HG03439 (cell line): ENCODE measurements at regions not wholly inside any gene's neighbourhood (a gene's known extent, or its start where the extent isn't known, plus 50 kb on each side); places are given as distances from the start of the nearest gene placed in this dataset.
"Not testable (repeated sequence)": the region's sequence is repeated elsewhere in the genome, so short reads cannot be mapped to it uniquely, and the experiment has no call there.

ENCODE experiments used
- ATAC-seq: cut with Tn5 transposase; IDR thresholded peaks from one replicate; pipeline ENCODE4 v1.9.1; 2021; ENCODE audit warnings: mild to moderate bottlenecking, moderate library complexity; ENCODE audit not compliant: unreplicated experiment

DNA sequence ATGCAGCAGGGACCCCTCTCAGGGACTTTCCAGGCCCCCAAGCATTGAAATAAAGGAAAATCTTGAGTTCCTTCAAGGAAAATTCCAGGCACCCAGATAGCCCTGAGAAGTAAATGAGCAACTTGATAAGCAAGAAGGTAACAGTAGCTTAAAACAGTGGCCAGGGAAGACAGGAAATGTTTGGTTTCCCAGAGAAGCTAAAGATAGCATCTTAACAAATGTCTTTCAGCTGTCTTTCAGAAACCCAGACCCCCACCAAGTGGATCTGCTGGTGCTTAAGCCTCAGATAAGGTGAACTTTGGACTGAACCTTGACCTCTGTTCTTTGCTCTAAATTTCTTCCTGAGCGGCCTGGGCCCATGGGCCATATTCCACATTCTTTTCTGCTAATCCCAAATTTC is 117.8 kb upstream of the CST7 start:
- ATAC-seq: no peak

DNA sequence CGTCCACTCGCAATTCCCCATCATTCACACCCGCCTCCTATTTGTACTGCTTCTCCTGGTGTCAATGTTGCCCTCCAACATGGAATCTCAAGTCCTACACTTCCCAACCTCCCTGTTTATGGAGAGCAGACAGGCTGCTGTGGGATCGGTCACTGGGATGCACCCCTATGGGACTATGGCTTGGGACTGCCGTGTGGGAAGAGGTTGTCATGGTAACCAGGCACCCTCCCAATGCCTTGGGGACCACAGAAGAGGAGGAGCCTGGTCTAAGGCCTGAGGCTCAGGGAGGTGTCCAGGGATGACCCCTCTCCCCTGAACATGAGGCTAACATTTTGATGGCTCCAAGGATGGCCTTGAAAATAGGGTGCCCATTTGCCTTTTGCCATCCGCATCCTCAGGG is 116.6 kb upstream of the CST7 start:
- no peak for ATAC-seq

DNA sequence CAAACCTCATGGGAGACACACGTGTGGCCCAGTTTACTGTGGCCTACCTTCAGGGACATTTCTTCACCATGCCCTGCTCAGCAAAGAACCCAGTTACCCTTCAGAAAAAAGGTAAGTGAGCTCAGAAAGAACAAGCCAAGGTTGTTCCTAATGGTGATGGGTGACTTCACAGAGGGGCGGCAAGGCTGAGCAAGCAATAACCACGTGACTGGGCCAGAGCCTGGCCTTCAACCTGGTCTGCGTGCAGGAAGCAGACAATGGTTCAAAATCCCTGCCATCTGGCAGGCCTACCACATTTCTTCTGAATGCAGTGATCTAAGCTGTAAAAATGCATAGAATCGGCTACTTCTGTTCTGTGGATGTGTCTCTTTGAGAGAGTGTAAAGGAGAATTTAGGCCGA is 115.5 kb upstream of the CST7 start:
- no peak for ATAC-seq

DNA sequence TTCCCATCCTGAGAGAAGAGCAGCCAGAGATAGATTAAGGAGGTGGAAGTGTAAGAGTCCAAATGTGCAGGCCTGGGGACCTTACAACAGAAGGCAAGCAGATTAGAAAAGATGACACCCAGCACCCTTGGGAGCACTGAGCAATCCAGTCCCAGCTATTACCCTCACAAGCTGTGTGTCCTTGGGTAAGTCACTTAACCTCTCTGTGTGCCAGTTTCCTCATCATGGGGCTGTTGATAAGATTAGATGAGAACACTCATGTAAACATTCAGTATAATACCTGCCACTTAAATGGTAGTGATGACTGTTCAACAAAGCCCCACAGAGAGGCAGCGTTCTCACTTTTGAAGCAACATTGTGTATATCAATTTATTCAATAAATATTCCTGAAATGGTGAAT is 114.8 kb upstream of the CST7 start:
- ATAC-seq: no peak

DNA sequence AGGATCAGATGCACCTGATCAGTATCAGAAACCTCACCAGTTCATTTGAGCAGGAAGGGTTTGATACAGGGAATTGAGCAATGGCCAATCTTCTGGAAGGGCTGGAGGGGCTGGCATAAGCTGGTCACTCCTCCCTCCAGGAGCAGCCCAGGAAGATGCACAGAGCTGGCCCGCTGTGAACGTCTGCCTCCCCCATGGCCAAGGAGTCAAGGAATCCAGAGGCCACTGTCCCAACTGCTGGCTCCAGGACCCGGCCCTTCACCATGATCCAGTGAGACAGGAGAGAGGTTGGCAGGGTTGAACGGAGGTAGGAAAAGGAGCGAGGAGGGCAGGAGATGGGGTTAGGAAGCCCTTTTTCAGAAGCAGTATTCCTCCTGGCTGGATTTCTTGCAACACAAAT is 113.9 kb upstream of the CST7 start:
- no peak for ATAC-seq

DNA sequence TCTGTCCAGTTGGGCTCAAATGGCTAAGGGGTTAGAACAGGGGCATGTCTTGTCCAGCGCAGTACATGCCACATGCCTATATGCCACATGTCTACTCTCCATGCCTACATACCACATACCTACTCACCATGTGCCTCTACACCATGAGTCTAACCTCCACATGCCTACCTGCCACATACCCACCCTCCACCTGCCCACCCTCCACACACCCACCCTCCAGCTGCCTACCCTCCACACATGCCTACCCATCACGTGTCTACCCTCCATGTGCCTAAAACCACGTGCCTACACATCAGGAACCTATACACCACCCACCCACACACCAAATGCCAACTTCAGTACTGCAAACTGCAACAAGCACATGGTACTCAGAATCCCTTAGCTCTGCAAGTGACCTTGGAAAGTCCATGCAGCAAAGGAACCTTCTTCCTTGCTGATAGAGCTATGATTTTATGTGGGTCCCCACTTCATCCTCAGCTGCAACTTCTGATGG is 113.0 kb upstream of the CST7 start:
- no peak for ATAC-seq

DNA sequence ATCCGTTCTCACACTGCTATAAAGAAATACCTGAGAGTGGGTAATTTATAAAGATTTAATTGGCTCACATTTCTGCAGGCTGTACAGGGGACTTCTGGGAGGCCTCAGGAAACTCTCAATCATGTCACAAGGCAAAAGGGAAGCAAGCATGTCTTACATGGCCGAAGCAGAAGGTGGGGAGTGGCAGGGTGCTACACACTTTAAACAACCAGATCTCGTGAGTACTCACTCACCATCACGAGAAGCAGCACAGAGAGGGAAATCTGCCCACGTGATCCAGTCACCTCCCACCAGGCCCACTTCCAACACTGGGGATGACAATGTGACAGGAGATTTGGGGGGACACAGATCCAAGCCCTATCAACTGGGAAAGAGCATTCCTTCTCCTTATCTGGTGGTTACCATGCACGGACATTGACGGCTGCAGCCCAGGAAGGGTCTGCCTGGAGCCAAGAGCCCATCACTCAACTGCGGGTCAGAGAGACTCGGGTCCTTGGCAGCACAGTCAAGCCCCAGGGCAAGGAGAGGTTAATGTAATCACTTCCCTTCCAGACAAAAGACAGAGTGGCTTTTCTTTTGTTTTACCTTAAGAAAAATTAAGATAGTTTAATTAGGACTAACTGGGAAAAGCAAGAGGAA is 112.3 kb upstream of the CST7 start:
- no peak for ATAC-seq

DNA sequence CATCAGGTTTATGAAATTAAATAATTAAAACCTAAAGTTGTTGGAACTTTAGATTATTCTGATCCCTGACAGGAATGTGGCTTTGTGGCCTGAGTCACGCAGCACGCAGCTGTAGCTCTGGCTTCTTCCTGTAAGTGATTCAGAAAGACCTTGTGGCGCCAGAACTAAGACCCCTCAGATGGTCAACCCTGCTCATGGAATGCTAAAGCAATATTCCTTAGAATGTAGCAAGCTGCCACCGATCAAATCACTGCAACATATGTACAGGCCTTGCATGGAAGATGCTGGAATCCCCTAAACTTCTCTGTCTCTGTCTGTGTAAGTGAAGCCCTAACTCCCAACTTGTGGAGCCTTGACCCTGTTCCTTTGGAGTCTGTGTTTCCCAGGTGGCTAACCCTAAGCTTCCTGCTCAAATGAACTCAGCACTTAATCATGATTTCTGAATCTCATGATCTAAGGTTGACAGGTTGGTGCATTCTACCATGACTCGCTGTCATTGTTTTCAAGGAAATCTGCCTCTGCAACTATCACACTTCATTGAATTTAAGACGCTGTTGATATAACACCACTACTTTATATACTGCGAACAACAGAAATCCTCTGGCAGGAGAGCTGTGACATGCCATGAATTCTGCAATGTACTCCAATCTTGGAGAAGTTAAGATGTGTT is 111.2 kb upstream of the CST7 start:
- ATAC-seq: no peak

DNA sequence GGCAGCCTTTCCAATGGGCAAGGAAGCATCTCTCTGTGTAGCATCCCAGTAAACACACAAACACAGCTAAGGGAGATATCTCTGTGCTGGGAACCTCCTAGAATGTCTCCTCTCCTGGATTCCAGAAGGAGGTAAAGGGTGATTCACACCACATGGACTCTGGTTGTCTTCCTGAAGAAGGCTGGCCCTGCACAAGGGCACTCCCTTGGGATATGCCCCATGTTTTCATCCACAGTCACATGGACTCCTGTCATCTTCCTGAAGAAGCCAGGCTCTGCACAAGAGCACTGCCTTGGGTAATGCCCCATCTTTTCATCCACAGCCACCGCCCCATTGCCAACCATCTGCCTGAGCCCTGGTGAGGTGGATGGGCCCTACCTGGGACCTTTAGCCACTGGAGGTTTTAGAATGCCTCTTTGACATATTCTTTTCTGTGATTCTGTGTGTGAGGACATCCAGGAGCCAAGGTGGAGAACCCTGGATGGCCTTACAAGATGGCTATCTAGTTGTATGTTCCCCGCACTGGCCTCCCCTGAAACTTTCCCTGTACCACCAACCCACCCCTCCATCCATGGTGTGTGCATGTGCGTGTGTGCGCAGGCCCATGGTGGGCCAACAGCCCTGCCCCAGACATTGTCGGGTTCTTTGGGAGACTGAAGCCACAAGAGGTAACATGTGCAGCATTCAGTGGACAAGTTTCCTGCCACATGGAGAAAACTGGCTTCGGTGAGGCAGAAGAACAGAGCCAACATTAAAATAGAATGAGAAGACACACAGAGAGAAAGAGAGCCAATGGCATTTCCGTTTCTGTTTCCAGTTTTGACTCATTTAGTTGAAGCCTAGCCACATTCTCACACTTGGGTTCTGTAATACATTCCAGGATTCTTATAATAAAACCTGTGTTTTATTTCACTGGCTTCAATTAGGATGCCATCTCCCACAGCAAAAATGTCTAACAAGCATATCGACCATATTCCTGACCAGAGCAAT is 110.2 kb upstream of the CST7 start:
- no peak for ATAC-seq

DNA sequence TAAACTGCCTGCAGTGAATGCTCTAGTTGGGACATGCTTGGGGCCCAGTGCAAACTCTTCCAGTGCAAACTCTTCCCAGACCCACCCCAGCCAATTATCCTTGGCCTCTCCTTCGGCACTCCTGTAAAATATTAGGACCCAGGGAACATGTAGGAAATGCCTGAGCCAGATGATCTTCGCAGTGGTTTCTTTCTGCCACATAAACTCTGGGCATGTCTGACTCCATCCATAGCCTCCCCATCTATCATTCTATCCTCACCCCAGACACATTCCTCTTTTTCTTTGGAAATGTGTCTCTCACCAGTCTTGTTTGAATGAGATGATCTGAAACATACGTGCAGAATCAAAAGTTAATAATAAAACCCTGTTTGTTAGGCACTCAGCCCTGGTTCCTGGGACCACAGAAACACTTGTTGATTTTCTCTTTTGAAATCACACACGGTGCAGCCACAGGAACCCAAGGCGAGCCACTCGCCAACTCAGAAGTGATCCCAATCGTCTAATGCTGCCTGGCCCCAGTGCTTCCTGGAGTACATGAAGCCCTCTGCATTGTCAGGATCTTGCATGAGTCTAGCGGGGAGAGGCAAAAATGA is 108.9 kb upstream of the CST7 start:
- ATAC-seq: no peak

DNA sequence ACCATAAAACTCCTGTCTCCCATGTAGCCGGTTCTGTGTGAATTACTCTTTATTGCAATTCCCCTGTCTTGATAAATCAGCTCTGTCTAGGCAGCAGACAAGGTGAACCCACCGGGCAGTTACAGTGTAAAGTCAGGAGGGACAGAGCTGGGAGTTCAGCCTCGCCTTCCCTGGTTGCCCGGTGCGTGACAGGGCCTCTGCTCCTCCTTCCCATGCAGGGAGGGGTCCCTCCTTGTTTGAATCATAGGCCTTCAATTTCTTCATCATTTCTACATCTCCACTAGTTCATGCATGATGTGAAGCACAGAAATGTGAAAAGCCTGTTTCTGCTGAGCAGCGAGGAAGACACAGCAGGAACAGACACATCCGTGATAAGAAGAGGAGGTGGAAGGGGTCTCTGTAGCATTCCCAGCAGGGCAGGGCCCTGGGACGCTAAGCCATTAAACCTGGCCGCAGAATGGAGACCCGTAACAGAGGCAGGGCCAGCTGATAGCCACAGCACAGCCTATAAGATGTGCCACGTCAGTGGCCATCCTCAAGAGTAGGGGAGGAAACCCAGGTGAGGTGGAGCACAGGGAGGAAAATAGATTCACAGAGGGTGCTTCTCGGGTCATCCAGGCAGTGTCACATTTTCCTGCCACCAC is 106.7 kb upstream of the CST7 start:
- ATAC-seq: peak; percentile 1

DNA sequence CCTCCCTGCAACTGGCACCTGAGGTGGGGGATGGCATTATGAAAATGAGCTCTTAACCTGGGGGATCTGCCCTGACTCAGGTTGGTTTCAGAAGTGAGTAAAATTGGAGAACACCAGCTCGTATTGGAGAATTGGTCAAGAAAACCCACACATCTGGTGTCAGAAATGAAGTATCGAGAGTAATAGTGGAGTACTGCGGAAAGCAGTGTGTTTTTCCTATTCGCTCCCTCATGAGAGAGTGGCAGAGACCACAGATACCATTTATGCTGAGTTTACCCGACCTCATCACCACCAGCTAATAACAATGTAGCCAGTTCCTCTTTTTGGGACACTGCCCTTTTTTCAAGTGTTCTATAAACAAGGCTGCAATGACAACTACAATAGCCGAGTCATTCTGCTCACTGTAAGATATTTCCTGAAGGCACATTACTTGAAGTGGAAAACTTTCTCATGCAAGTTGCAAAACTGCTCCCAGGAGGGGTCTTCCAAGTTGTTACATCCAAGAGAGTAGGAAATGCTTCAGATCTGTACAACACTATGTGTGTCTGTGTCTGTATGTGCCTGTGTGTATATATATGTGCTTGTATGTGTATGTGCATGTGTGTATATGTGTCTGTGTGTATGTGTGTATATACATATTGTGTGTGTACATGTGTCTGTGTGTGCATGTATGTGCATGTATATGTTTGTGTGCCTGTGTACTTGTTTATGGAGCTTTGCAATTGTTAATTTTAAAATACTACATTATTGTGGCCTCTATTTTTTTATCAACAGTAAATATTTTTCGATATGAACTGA is 106.0 kb upstream of the CST7 start:
- ATAC-seq: peak; percentile 96

DNA sequence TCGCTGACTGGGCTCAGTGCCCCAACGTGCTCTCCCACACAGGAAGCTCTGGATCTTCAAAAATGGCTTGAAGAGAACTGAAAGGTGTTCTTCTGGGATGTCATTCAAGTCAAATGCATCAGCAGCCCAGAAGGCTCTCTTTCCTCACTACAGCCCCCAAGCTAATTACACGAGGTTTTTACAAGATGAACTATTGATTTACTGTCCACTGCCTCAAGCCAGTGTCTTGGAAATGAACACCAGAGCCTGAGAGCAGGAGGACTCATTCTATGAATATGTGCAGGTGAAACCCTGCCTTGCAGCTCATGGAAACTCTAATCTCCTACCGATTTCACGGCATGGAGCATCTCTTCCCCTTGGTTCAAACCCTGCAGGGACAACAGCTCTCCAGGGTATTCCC is 98.9 kb upstream of the CST7 start:
- no peak for ATAC-seq

DNA sequence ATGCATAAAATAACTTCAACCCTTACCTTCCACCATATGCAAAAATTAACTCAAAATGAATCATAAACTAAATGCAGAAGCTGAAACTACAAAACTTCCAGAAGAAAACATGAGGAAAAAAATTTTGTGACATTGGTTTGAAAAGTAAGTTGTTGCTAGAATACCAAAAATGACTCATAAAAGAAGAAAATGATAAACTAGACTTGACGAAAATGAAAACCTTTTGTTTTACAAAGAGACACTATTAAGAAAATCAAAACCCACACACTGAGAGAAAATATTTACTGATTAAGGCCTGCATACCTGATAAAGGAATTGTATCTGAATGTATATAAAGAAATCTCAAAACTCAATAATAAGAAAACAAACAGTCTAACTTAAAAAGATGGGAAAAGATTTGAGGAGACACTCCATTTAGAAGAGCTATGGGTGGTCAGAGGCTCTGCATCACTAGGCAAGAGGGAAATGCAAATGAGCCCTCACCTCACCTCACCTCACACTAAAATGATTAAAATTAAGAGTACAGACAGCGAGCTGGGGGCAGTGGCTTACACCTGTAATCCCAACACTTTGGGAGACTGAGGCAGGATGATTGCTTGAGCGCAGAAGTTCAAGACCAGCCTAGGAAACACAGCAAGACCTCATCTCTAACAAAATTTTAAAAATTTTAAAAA is 97.6 kb upstream of the CST7 start:
- no peak for ATAC-seq

DNA sequence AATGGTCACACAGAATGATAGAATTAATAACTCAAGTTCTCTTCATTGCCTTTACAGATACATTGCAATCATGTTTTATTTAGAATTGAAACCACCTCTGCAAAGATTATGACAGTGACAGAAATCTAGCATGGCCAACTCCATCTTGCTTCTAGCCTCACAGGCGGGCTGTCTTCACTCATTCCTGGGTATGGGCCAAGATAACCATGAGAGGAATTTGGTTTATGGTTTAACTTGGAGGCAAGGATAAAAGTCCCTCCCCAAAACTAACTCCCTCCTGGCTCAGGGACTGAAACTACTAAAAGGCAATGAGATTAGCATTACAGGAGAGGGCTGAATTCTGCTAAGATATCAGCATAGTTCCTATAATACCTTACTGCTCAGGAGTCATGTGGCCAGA is 95.2 kb upstream of the CST7 start:
- no peak for ATAC-seq

DNA sequence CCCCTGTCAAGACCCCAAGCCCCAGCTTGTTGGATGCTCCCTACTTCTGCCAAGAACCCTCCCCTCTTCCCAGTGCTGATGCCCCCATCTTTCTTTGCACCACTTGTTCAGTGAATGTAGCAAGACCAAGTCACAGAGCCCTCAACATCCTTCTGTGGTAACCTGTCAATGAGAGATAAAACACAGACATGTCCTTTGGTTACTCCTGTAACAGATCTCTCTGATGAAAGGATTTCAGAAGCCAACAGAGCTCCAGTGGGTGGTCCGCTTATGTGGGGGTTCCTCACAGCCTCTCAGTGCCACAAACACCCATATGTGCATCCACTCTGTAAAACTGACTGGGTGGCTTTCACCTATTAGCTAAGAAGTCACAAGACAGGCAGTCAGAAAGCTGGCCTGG is 93.2 kb upstream of the CST7 start:
- no peak for ATAC-seq

DNA sequence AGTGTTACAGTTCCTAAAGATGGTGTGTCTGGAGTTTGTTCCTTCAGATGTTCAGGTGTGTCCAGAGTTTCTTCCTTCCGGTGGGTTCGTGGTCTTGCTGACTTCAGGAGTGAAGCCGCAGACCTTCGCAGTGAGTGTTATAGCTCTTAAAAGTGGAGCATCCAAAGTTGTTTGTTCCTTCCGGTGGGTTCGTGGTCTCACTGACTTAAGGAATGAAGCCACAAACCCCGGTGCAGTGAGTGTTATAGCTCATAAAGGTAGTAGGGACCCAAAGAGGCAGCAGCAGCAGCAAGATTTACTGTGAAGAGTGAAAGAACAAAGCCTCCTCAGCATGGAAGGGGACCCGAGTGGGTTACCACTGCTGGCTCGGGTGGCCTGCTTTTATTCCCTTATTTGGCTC is 90.6 kb upstream of the CST7 start:
- ATAC-seq: not testable (repeated sequence)

DNA sequence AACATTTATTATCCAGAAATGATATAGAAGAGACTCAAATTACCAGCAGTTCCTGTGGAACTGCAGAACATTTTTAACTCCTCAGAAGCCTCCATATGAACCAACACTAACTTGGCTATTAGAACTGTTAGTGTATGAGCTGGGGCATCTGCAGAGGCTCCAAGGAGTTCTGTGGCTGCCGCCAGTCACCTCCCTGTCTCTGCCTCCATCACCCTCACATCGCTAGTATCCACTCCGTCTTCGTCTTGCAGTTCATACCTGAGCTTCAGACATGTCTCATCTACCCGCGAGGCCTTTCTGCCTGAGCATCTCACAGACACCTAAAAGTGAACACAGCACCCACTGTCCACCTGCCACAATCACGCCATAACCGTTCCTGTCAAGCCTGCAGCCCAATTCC is 89.5 kb upstream of the CST7 start:
- no peak for ATAC-seq

DNA sequence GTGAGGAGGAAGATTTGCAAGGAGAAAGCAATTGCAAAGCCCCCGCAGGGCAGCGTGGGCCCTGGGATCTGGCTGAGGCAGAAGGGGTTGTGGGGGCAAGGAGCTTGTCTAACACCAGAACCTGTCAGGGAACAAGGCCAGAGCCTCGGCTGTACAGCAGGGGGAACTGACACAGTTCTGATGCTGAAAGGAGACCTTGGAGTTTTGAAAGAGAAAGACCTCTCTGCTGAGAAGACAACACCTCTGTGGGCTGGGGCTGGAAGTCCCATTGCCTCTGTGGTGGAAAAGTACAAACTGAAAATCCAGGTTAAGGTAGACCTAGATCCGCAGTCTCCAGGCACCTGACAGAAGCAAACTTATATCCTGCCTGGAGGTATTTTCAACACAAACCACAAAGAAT is 86.9 kb upstream of the CST7 start:
- no peak for ATAC-seq
